HG03439 (cell line): ENCODE measurements at regions not wholly inside any gene's neighbourhood (a gene's known extent, or its start where the extent isn't known, plus 50 kb on each side); places are given as distances from the start of the nearest gene placed in this dataset.

ENCODE experiments used
- ATAC-seq: cut with Tn5 transposase; IDR thresholded peaks from one replicate; pipeline ENCODE4 v1.9.1; 2021; ENCODE audit warnings: mild to moderate bottlenecking, moderate library complexity; ENCODE audit not compliant: unreplicated experiment

DNA sequence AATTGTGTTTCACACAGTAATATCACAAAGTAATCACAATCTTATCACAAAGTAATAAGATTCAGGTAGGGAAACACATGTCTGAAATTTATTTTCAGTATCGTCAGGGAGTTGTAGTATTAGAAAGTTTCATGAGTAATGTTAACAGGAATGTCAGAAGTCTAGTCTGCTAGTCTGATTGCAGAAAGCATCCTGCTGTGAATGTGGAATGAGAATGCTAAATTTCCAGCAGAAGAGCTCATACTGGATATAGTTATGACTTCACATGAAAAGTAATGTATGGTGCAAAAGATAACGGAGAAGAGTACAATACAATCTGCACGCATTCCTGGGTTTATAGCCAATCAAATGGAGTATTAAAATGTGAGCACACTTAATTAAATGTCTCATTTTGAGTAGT is 494.7 kb upstream of the SETBP1 start:
- no peak for ATAC-seq

DNA sequence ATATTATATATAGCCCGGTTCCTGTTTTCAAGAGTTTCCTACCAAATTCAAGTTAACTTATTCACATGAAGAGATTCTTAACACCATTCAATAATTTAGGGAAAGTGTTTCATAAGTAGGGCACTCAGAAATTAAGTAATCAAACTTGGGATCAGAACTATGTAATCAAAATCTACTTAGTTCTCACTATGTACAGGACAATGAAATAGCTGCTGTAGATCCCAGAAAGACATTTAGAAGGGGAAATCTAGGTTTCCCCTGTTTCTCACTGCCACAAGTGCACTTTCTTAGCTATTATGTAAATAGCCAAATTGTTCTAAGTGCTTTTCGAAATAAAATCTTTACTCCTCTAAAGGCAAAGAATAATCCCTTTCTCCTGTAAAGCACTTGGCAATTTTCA is 493.6 kb upstream of the SETBP1 start:
- ATAC-seq = no peak

DNA sequence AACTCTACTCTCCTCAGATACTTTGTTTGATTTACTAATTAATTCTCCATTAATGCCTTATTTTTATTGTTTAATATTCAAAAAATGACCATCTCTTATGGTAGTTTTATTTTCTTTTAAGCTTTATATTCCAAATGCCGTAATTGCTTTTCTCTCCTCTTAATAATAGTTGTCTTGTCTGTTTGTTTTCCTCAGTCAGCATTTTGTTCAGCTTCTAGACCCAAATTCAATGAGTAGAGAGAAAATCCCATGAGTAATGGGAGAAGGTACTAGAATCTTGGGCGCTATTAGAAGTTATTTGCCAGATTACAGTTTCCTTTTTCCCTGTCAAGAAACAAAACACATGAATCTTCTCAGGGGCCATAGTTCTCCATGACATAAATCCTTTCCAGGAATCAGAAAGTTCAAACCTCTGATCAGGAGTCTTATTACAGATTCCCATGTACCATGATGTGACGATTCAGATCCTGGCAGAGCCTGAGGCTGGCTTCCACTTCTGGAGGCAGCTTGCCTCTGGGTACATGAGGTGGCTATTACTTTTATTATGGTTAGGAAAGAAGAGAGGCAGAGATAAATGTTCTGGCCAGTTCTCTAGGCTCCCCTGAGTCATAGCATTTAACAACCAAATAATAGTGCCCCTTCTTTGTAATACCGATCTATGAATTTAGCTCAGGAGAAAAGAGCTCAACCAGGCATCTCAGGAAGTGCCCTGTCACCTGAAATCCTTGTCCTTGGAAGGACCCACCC is 485.1 kb upstream of the SETBP1 start:
- ATAC-seq = no peak

DNA sequence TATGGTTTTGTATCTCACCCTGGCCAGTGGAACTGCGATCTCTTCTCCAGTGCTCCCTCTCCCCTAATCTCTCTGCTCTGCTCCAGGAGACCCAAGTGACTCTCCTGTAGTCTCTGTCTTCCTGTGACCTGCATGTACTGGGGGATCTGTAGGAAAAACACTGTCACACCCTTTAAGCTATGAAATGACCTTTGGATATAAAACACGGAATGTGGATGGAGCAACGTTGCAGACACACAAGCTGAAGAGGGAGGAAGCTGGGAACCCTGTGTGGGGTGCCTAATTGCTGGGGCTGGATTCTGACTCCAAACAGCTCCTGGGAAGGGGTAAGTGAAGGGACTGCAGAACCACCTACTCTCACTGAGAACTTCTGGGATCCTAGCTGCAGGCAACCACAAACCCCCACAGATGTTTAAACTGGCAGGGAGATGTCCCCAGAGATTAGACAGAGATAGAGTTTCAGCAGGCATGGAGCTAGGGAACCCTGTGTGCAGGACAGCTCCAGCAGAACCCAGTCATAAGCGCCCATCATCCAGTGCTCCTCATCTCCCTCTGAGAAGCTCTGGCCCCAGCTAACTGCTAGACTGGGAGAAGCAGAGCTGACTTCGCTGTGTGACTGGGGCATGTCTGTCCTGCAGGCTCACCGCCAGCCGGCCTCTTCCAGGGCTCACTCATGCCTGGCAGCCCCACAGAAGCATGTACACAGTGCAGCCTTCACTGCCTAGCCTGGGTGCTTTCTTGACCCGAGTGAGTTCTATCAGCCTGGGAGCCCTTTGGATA is 482.7 kb upstream of the SETBP1 start:
- no peak for ATAC-seq

DNA sequence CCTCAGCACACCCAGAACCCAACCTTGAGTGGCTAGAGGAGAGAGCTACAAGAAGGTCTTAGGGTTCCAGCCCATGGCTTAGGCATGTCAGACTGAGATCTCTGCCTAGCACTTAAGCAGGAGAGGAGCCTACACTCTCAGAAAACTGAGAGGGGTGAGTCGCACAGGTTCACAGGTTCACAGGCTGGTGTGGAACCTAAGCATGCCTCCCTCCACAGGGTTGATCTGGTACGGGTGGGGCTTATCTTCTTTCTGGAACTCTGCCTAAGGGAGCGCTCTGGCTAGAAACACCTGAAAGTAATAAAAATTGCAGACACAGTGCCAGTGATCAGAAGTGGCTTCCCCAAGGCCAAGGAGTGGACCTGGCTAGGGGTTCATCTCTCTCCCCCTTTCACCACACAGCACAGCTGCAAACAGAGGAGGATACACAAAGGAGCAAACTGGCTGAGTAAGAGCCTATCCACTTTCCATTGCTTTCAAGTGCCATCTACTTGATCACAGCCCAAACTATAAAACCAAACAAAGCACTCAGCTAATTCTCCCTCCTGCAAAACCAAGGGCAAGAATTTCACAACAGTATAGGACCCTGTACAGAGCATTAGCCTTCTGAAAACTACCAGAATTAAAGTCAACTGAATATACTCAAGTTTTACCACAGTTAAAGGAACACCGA is 481.9 kb upstream of the SETBP1 start:
- ATAC-seq = no peak

DNA sequence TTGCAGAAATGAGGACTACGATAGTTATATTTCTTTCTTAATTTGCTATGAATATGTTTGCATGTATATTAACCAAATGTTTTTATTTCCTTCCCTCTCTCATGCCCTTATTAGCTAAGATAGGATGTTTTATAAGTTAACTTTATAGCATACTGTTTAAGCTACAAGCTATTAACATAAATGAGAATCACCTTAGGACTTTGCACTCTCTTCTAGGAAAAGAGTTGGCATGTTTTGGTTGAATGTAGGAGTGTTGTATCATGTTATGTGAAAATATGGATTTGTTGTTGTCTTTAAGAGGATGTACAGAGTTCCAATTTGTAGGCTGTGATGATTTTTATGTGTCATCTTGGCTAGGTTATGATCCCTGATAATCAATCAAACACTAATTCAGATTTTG is 467.4 kb upstream of the SETBP1 start:
- ATAC-seq = no peak

DNA sequence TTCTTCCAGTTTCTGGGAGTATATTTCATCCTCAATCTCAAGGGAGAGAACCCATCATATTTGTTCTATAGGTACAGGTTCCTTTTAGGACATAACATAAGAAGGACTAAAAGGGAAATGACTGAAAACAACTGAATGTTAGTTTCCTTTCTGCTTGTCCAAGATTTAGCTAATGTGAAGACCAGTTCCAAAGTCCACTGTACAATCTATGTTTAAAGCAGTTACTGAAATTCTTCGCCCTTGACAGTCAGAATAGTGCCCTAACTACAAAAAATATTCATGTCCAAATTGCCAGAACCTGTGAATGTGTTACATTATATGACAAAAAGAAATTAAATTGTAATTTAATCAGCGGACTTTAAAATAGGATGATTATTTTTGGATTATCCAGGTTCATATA is 466.3 kb upstream of the SETBP1 start:
- no peak for ATAC-seq

DNA sequence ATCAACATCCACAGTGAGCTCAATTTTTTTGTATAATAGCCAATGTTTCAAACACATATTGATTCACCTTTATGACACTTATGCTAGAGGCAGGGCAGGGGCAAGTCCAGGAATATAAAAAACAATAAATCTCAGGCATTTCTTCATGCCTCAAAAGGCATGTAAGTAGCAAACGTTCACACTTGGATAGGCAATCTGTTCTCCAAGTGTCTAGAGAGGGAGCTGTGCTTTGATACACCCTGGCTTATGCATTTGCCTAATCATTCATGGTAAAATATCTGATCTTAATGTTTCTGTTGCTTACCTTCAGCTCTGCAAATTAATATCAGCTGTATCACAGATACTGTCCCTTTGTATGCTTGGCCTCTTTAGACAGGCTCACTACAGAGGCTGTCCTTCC is 464.5 kb upstream of the SETBP1 start:
- ATAC-seq = no peak

DNA sequence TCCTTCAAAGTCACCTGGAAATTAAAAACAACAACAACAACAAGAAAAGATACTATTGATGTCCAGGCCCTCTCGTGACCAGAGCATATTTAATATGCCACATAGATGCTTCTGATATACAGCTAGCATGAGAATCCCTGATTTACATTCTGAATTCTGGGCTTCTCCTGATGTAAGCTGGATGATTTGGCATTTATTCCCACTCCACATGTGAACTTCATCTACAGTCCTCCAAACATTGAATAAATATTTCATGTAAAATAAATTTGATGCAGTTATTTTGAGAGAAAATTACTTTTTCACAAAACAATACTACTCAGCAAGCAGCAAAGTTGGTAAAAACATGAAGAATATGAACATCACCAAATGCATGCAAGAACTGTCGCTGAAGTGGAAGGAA is 453.2 kb upstream of the SETBP1 start:
- no peak for ATAC-seq

DNA sequence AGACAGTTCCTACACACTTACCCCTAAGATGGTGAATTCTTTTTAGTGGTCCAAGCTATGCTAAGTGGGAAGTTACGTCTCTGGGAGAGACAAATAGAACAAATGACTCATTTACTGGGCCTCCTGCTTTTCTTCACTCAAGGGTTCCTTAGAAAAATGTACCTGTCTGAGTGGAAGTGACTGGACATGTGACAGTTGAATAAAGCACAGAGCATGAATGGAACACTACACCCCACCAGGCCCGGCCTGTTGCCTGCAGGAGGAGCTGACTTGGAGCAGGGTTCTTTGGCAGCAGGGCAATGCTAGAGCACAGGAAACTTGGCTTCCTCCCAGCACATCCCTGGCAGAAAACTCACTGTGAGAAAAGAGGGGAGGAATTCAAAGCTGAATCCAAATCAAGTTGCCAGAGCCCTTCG is 451.0 kb upstream of the SETBP1 start:
- ATAC-seq = no peak

DNA sequence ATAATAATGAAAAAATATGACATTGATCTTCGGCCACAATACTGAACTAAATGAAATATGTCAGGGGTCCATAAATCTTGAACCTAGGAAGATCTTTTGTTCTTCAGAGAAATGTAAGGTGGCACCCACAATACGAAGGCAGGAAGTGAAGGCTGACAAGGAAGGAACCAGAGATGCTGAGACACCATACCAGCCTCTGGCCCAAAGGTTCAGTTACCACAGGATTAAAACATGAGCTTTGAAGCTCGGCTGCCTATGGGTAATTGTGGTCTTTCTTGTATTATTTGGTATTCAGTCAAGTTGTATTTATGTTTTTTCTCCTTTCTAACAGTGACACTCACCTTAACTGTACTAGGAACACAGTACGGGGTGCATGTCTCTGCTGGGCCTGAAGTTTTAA is 448.8 kb upstream of the SETBP1 start:
- no peak for ATAC-seq

DNA sequence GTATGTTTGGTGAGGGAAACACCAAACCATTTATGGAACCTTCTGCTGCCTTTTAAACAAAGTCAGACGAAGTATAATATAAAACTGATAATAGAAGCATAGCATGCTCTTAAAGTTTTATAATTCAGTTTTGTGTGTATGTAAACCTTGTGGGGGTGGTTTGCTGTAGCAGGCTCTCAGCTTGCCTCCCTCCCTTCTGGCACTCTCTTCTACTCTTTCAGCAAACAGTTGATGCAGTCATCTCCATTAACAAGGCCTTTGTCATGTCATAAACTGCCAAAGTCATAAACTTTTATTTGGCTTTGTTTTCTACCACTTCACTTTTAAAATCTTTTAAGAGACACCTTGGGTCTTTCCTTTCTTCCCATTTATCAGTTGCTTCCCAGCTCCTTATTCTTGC is 448.2 kb upstream of the SETBP1 start:
- no peak for ATAC-seq

DNA sequence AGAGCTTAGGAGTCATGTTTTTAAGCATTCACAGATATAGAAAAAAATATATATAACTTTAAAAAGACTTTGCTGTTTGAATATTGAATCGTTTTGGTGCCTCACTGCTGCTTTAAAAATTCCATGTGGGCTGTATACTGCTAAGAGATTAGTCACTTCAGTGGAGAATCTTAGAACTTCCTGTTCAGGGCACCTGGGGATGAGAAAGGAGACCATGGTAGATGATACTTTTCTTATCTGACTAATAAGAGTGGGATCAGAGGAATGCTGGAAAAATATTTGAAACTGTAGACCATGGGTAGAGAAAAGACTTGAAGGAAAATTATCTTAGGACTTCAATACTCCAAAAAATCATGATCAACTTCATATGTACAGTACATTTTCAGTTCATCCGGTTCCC is 442.2 kb upstream of the SETBP1 start:
- ATAC-seq = no peak

DNA sequence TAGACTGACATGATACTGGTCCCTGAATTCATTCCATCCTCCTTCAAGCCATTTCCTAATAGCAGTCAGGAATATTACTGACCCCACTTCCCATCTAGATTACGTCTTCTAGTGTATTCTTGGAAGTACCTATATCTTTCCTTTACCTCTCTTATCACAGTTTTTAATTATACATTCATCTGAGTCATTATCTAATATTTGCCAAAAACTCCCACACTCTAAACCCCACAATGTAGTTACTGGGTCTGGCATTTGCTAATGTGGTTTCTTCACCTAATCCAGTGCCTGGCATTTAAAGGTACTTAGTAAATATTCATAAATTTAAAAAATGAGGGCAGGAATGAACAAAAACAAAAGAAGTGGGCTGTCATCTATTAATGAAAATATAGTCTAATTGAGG is 441.8 kb upstream of the SETBP1 start:
- no peak for ATAC-seq

DNA sequence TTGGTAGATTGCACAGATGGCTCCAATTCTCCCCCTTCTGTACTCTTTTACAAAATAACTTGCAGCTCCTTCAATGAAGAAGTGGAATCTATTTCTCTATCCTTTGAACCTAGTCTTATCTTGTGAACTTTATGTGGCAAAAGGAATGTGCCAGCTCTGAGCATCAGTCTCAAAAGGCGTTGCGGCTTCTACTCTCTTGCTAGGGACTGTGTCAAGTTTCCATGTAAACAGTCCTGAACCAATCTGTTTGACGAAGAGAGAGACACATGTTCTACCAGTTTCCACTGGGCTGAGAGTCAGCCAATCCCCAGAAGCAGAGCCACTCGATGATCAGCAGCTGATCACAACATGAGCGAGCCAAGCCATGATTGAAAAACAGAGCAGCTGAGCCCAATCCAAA is 439.7 kb upstream of the SETBP1 start:
- ATAC-seq = no peak

DNA sequence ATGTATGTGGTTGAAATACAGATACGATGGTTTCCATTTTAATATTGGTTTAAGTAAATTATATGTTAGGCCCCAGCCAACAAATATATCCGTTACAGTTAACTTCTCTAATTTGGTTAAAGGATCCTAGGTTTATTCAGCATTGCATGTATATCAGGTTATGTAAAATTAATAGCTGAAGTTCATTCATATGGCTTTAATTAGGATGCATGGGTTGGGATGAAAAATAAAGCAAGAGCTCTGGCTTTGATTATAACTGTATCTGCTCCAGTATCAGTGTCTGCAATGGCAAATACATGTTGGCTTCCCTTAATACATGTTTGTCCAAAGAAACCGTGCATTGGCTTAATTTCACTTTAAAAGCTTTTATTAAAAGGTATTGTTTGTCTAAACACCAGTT is 435.7 kb upstream of the SETBP1 start:
- ATAC-seq = no peak

DNA sequence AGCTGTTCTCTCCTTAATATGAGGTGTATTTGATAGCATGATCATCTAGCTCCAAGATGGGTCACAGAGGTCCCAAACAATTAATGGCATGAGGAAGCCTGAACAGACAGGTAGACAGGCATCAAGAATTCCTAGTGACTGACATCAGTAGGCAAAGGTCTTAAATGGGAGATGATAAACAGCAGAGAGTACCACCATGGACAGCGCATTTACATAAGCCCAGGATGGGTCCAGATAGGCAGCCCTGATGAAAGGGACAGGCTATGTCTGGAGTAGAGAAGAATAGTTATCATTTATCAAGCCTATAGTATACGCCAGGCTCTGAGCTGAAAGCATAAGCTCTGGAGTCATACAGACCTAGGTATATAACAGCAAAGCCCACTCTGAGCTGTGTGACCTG is 434.7 kb upstream of the SETBP1 start:
- ATAC-seq = no peak

DNA sequence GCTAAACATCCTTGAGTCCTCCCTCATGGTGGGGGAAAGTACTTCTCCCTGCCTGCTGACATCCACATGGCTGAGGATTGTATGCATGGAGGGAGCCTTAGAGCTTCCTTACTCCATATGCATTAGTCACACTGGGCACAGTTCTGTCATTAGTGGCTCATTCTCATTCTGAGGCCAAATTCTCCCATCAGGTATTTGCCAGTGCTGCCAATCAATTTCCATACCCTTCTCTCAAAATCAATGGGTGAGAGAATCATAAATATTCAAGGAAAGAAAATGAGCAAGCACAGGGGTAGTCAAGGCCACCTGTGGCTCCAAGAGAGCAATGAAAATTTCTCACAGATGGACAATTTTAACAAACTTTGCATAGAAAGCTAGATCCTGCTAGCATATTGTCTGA is 422.6 kb upstream of the SETBP1 start:
- ATAC-seq = no peak

DNA sequence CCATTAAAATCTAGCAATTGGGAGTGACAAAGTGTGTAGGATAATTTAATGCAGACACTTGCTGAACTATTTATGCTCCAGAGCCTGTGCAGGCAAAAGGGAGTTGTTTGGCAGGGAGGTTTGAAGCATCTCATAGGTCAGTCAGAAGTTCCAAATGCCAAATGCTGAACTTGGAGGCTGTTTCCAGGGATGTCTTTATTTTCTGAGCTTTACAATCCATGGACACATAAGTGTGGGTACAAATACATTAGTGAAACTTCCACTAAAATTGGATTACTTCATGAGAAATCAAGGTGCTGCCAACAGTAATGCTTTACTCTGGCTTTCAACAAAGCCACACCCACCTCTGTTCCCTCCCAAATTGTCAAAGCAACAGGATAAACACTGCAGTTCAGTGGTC is 422.1 kb upstream of the SETBP1 start:
- ATAC-seq = no peak

DNA sequence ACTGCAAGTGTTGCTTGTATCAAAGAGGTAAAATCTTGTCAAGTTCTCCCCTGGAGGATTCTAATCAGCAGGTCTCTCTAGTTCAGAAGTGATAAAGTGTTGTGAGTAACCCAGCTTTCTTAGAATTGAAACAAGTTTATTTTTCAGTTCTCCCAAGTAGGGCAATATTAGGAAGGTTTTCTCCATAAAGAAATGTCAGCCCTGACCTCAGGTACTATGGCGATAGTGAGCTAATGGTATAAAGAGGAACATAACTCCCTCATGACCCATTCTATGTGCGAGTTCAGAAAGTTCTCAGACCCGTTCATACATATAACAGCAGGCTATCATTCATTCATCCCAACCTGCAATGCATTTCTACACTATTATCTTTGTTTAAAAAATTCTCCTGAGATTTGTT is 421.1 kb upstream of the SETBP1 start:
- ATAC-seq = no peak

DNA sequence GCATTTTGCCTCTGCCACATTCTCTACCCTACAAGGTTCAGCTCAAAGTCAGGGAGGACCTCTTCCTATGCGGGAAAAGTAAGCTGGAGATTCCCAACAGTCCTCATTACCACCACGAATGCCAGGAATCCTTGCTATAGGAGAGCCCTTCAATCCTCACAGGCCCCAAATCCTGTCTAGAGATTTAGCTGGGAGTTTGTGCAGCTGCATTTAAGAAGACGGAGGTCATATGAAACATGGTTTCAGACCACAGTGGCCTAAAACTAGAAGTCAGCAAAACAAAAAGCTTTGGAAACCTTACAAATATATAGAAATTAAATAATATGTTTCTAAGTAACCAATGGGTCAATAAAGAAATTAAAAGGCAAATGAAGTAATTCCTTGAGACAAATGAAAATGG is 415.3 kb upstream of the SETBP1 start:
- ATAC-seq = no peak

DNA sequence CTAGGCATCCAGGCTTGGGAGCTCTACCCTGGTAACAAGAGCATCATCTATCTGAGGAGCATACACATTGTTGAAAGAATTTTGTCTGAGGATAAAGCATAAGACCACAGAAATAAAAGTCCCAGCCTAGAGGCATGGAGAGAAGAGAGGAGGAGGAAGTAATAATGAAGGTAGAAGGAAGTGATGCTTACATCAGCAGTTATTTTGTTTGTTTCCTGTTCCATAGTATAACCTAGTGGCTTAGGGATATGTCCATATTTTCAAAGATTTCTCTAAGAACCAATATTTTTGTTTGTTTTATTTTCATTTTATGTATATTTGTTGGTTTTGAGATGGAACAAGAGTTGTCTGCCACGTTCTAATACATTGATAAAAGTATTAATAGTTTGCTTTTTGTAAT is 407.4 kb upstream of the SETBP1 start:
- ATAC-seq = no peak
